ENCODE measurements at regions not wholly inside any gene's neighbourhood (a gene's known extent, or its start where the extent isn't known, plus 50 kb on each side); places are given as distances from the start of the nearest gene placed in this dataset.
A peak's percentile ranks its signal among the peaks of the same experiment; 100 is the strongest.

DNA sequence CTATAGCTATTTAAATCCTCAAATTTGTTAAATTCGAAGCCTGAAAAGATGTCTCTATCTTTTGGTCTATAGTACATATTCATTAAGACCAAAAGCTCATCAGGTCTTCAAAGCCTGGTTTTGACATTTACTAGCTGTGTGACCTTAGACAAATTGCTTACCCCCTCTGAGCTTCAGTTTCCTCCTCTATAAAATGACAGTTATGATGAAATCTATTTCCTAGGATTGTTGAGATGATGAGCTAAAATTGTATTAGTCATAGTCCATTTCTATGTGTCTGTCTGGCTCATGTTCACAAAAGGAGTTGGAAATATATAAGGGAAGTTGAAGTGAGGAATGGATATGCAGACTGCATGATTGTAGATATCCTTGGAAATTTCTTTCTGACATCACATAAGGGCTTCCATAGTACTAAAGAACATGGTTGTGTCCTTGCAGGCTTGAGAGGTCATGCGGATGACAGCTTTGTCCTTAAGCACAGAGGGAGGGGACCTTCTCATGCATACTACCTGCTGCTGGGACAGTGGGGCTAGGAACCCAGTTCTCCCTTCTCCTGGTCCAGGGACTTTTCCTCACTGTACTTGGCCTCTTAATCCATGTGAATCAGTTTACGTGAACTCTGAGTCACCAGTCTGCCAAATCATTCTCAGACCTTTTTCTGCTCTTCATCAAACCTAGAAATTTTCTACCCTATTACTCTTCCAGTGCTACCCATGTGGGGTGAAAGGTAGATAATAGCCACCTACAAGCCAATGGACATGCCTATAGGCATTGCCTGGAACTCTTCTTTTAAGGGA is 487.5 kb upstream of the SALL1 start:
- TF ChIP-seq, protein P1, sequence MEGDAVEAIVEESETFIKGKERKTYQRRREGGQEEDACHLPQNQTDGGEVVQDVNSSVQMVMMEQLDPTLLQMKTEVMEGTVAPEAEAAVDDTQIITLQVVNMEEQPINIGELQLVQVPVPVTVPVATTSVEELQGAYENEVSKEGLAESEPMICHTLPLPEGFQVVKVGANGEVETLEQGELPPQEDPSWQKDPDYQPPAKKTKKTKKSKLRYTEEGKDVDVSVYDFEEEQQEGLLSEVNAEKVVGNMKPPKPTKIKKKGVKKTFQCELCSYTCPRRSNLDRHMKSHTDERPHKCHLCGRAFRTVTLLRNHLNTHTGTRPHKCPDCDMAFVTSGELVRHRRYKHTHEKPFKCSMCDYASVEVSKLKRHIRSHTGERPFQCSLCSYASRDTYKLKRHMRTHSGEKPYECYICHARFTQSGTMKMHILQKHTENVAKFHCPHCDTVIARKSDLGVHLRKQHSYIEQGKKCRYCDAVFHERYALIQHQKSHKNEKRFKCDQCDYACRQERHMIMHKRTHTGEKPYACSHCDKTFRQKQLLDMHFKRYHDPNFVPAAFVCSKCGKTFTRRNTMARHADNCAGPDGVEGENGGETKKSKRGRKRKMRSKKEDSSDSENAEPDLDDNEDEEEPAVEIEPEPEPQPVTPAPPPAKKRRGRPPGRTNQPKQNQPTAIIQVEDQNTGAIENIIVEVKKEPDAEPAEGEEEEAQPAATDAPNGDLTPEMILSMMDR (conservative IDR thresholded peaks at IDR 0.05; ENCODE audit: low read depth, low read length), result no peak
- DNase-seq (ENCODE audit: low read depth), result no peak
- H3K4me3 ChIP-seq (ENCODE audit: low read depth, low read length), result no peak overlapping the region

DNA sequence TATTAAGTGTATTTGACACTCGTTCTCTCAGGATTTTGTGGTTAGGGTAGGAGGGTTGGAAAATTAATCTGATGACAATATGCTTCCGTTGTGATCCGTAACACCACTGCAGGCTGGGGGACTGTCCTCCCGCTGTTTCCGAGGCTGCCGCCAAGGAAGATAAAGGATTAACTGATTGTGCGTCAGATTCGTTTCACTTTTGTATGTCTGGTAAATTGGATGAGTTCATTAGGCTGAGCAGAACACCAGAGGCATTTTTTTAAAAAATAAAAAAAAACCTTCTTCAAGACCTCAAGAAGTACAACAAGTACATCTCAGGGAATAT is 486.7 kb upstream of the SALL1 start:
- TF ChIP-seq, protein P1 (conservative IDR thresholded peaks at IDR 0.05; ENCODE audit: low read depth, low read length), result no peak
- no peak for DNase-seq (ENCODE audit: low read depth)
- H3K4me3 ChIP-seq (ENCODE audit: low read depth, low read length), result peak overlapping the region; percentile 19

DNA sequence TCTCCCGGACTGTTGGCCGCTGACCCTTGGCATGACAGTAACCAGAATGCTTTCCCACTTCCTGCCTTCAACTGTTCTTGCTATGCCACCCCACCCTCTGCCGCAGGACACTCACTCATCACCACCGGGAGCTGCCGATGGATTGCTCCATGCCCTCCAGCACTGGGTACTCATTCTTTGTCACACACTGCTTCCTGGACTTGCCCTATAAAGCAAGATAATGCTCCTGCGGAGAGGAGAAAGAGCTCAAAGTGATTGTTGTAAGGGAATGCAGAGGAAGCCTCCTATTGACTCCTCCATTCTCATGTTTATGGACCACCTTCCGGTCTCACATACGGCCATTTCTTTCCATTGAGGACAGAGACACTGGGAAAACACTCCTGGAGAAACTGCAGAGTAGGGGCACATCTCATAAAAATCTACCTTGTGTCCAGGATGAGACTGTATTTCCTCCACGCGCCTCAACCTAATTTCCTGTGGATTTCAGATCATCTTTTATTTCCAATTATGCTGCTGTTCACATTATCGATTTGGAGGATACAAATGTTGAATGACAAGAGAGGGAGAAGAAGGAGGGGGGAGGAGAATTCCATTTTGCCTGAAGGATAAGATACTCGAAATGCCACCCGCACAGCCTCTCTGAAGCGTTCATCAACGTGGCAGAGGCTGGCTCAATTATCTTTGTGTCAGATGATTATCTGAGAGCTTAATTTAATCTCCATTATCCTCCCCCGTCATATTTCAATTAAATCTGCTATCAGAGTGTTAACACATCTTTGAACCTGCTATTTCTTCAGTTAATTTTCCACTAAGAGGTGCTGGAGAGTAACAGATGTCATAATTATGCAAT is 486.1 kb upstream of the SALL1 start:
- TF ChIP-seq, protein P1 (conservative IDR thresholded peaks at IDR 0.05; ENCODE audit: low read depth, low read length), result no peak
- DNase-seq (ENCODE audit: low read depth), result peak; percentile 19
- peak overlapping the region; percentile 19 for H3K4me3 ChIP-seq (ENCODE audit: low read depth, low read length)

DNA sequence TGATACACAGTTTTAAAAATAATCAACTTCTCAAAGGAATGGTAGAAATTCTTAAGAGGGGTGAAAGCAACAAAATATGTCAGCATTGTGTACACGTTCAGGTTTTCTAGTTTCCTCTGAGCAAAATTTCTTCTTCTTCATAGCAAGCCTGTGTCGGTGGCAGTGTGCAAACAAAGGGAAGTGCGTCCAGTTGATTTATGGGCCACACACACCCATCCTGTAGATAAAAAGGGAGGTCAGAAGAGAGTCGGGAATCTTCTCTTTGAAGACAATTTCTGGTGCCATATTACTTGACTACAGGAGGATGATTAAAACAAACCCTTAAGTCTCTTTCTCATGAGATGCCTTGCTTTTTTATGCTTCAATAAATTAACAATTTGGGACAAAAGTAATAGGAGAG is 484.1 kb upstream of the SALL1 start:
- H3K4me3 ChIP-seq (ENCODE audit: low read depth, low read length), result no peak overlapping the region
- TF ChIP-seq, protein P1 (conservative IDR thresholded peaks at IDR 0.05; ENCODE audit: low read depth, low read length), result no peak
- DNase-seq (ENCODE audit: low read depth), result no peak

DNA sequence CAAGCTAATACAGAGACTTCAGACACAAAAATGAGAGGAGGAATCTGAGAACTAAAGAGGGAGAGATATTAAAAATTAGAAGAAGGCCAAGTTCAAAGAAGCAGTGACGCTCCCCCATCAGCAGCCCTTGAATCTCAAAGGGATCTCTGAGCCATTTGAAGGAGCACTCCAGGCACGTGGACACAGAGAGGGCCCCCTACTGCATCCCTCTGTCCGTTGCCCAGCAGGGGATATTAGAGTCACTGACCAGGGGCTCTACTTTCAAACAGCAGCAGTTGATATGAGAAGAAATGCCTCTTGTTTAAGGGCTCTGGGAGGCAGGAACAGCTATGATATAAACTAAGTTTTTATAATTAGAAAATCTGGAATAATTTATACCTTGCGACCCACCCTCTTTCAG is 479.0 kb upstream of the SALL1 start:
- H3K4me3 ChIP-seq (ENCODE audit: low read depth, low read length), result no peak overlapping the region
- TF ChIP-seq, protein P1 (conservative IDR thresholded peaks at IDR 0.05; ENCODE audit: low read depth, low read length), result no peak
- DNase-seq (ENCODE audit: low read depth), result no peak

DNA sequence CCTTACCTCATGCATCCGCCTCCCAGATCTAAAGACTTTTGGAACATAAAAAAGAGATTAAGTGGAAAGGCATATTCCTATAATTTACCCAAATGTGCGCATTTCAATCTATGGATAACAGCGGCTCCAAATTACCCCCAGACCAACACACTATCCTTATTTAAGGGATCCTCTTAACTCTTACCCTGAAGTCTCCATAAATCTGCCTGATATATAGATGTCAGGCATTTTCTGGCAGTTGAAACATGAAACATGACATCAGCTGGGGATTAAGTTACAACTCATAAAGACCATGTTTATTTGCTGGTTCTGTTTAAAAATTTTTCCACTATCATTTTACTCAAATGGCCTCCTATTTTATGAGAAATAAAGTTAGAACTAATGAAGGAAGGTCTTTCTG is 478.5 kb upstream of the SALL1 start:
- TF ChIP-seq, protein P1 (conservative IDR thresholded peaks at IDR 0.05; ENCODE audit: low read depth, low read length), result no peak

More for the DNA sequence above, 478.5 kb upstream of the SALL1 start:
- DNase-seq (ENCODE audit: low read depth), result no peak
- H3K4me3 ChIP-seq (ENCODE audit: low read depth, low read length), result no peak overlapping the region

Data from epithelial cell of proximal tubule (primary cell).